HG02943 (cell line): ENCODE measurements at regions not wholly inside any gene's neighbourhood (a gene's known extent, or its start where the extent isn't known, plus 50 kb on each side); places are given as distances from the start of the nearest gene placed in this dataset.

Experiments
- ATAC-seq: cut with Tn5 transposase; IDR thresholded peaks from one replicate; pipeline ENCODE4 v1.9.1; 2021; ENCODE audit warnings: mild to moderate bottlenecking, low read depth, moderate library complexity; ENCODE audit not compliant: unreplicated experiment

- ATAC-seq: no peak
Observed at GRCh38 chr6:134474955-134475354, 157.0 kb upstream of the SGK1 start.

GRCh38 chr6:134472661-134473060 is 154.7 kb upstream of the SGK1 start:
- ATAC-seq: no peak

- no peak for ATAC-seq
Observed at GRCh38 chr6:134472046-134472445, 154.1 kb upstream of the SGK1 start.

GRCh38 chr6:134470457-134470975 is 152.6 kb upstream of the SGK1 start:
- no peak for ATAC-seq

- no peak for ATAC-seq
Observed at GRCh38 chr6:134469702-134470456, 152.0 kb upstream of the SGK1 start.

- ATAC-seq: no peak
Observed at GRCh38 chr6:134468633-134469032, 150.7 kb upstream of the SGK1 start.

- no peak for ATAC-seq
Observed at GRCh38 chr6:134467620-134468019, 149.7 kb upstream of the SGK1 start.

- ATAC-seq: no peak
Observed at GRCh38 chr6:134466771-134467525, 149.0 kb upstream of the SGK1 start.

GRCh38 chr6:134464690-134465411 is 146.9 kb upstream of the SGK1 start:
- no peak for ATAC-seq

GRCh38 chr6:134458857-134459657 is 141.1 kb upstream of the SGK1 start:
- ATAC-seq: no peak

GRCh38 chr6:134457941-134458340 is 140.0 kb upstream of the SGK1 start:
- ATAC-seq: no peak

- ATAC-seq: no peak
Observed at GRCh38 chr6:134456226-134456625, 138.3 kb upstream of the SGK1 start.

- ATAC-seq: no peak
Observed at GRCh38 chr6:134455319-134455718, 137.4 kb upstream of the SGK1 start.

- no peak for ATAC-seq
Observed at GRCh38 chr6:134454794-134455193, 136.9 kb upstream of the SGK1 start.

GRCh38 chr6:134453792-134454510 is 136.0 kb upstream of the SGK1 start:
- ATAC-seq: no peak

GRCh38 chr6:134452906-134453305 is 135.0 kb upstream of the SGK1 start:
- no peak for ATAC-seq

- ATAC-seq: no peak
Observed at GRCh38 chr6:134451529-134451928, 133.6 kb upstream of the SGK1 start.

GRCh38 chr6:134449781-134450180 is 131.9 kb upstream of the SGK1 start:
- no peak for ATAC-seq

GRCh38 chr6:134449004-134449403 is 131.1 kb upstream of the SGK1 start:
- no peak for ATAC-seq
